SJCRH30 (cell line): ENCODE measurements at regions not wholly inside any gene's neighbourhood (a gene's known extent, or its start where the extent isn't known, plus 50 kb on each side); places are given as distances from the start of the nearest gene placed in this dataset.
"Not testable (repeated sequence)": the region's sequence is repeated elsewhere in the genome, so short reads cannot be mapped to it uniquely, and the experiment has no call there.

ENCODE experiments used
- DNase-seq, 2 experiments: peaks; one replicate each; pipeline ENCODE4 v3.0.0-alpha.2; 2015 to 2020
- H3K27ac ChIP-seq: fragments of 250-450 bp; sonication (Bioruptor Pico); 2 replicates; pipeline ENCODE4 v1.5.1; 2020; ENCODE audit warnings: mild to moderate bottlenecking, moderate library complexity
- H3K27me3 ChIP-seq: fragments of 250-450 bp; sonication (Bioruptor Pico); 2 replicates; pipeline ENCODE4 v1.5.1; 2020; ENCODE audit warnings: mild to moderate bottlenecking, moderate library complexity
- H3K36me3 ChIP-seq: fragments of 250-450 bp; sonication (Bioruptor Pico); 2 replicates; pipeline ENCODE4 v1.5.1; 2020; ENCODE audit warnings: mild to moderate bottlenecking, moderate library complexity
- H3K4me1 ChIP-seq: fragments of 250-450 bp; sonication (Bioruptor Pico); 2 replicates; pipeline ENCODE4 v1.5.1; 2020; ENCODE audit warnings: mild to moderate bottlenecking, moderate library complexity
- H3K4me3 ChIP-seq: fragments of 250-450 bp; sonication (Bioruptor Pico); 2 replicates; pipeline ENCODE4 v1.5.1; 2020; ENCODE audit warnings: mild to moderate bottlenecking, moderate library complexity
- H3K9me3 ChIP-seq: fragments of 250-450 bp; sonication (Bioruptor Pico); replicated peaks from 2 replicates; pipeline ENCODE4 v1.5.1; 2020; ENCODE audit warnings: mild to moderate bottlenecking, moderate library complexity

- H3K27me3 ChIP-seq = no peaks in the 10 kb centered on the region
- H3K4me3 ChIP-seq = peak overlapping the region; percentile 37
- no peak for DNase-seq
- H3K4me1 ChIP-seq = no peaks in the 10 kb centered on the region
- no peaks in the 10 kb centered on the region for H3K36me3 ChIP-seq
- no peaks in the 10 kb centered on the region for H3K9me3 ChIP-seq
- no peak overlapping the region for H3K27ac ChIP-seq
Measured at GRCh38 chr12:69172491-69172890, 66.9 kb upstream of the CPSF6 start.

- Histone ChIP-seq H3K9me3 (no peaks in the 10 kb centered on the region), H3K27ac (peak overlapping the region; percentile 2; the same call in 1 of the 2 replicates), H3K4me3 (peak overlapping the region; percentile 37), H3K27me3 (no peaks in the 10 kb centered on the region), H3K36me3 (no peaks in the 10 kb centered on the region), H3K4me1 (no peaks in the 10 kb centered on the region)
- peak; percentile 16 to 44 for DNase-seq
Measured at GRCh38 chr12:69173368-69173767, 66.0 kb upstream of the CPSF6 start.

GRCh38 chr12:69179786-69180185 lies 59.6 kb upstream of the CPSF6 start:
- no peak for DNase-seq
- Histone ChIP-seq H3K4me3 (no peak overlapping the region), H3K27me3 (no peaks in the 10 kb centered on the region), H3K27ac (no peak overlapping the region), H3K4me1 (no peaks in the 10 kb centered on the region), H3K9me3 (no peaks in the 10 kb centered on the region; the same call in 1 of the 2 replicates), H3K36me3 (no peaks in the 10 kb centered on the region)

GRCh38 chr12:69187572-69187971 lies 51.8 kb upstream of the CPSF6 start:
- not testable (repeated sequence) for H3K4me3 ChIP-seq, H3K27me3 ChIP-seq, DNase-seq, H3K9me3 ChIP-seq, H3K4me1 ChIP-seq, H3K27ac ChIP-seq, H3K36me3 ChIP-seq

- no peaks in the 10 kb centered on the region for H3K4me1 ChIP-seq
- no peaks in the 10 kb centered on the region for H3K36me3 ChIP-seq
- H3K27me3 ChIP-seq = no peaks in the 10 kb centered on the region
- no peak overlapping the region for H3K27ac ChIP-seq
- H3K4me3 ChIP-seq = no peak overlapping the region
- H3K9me3 ChIP-seq = peaks cover 7% of the 10 kb centered on the region
- DNase-seq = no peak
Measured at GRCh38 chr12:69189378-69189978, 49.9 kb upstream of the CPSF6 start.
